Left renal cortex interstitium (tissue), 4 donors: ENCODE measurements at regions not wholly inside any gene's neighbourhood (a gene's known extent, or its start where the extent isn't known, plus 50 kb on each side); places are given as distances from the start of the nearest gene placed in this dataset.
A peak's percentile ranks its signal among the peaks of the same experiment; 100 is the strongest.

Experiments
- DNase-seq, 4 donors: peaks; one replicate each; pipeline ENCODE4 v3.0.0-alpha.2; 2013; ENCODE audit warnings: low read depth in 4 of 4, low spot score in 2 of 4, missing footprints in 1 of 4

DNA sequence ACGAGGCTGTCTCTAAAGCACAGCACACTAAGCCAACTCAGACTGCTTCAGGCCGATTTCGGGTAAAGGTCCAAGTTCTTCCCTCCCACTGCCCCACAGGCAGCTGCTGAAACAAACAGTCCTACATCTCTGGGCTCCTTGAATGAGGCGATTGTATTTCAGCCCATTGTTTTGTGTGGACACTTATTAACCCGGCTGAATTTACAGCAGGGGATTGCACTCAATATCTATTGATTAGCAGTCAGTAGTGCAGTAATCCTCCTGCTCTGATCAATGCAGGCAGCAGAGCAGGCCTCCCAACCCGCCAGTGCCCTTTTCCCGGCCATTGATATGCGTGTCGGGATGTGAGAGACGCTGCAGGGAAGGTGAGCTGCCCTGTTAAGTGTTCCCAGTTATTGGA is 330.1 kb downstream of the CMPK2 start:
- DNase-seq = no peak

DNA sequence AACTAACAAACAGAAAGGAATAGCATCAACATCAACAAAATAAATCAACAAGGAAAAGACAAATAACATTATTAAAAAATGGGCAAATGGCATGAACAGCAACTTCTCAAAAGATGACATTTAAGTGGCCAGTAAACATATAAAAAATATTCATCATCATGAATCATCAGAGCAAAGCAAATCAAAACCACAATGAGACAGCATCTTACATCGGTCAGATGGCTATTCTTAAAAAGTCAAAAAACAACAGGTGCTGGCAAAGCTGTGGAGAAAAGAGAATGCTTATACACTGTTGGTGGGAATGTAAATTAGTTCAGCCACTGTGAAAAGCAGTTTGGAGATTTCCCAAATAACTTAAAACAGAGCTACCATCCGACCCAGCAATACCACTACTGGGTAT is 327.1 kb downstream of the CMPK2 start:
- DNase-seq = no peak

DNA sequence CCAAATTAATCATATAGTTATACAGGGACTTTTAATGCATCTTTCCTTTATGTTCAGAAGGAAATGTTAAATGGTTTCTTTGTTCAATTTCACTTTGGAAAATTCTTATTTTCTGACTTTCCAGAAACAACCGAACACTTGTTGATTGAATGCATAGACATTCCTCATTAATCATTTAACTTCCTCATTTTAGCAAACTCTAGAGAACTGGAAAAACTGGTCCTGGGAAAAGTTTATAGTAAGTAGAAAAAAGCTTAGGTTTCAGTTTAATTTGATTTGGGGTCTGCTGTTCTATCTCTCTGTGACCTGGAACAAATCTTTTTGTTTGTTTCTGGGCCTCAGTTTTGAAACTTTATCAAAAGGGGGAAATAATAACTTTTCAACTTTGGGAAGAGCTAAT is 320.4 kb downstream of the CMPK2 start:
- DNase-seq = peak in 1 of 4 donors; percentile 36

DNA sequence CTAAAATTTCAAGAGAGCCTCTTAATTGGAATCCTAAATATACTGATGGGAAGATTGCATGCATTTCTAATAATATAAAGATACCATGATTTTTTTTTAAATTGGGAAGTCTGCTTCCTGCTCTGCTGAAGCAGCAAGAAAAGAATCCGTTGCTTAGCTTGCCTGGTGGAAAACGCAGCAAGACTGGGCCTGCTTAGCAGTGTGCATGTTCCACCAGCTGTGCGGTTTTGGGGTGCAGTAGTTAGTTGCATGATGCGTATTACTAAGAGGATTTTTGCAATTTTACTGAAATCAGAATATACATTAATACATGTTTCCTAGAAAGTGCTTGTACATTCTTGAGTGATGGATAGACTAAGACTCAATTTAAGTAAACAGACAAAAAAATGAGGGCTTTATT is 319.9 kb downstream of the CMPK2 start:
- DNase-seq = no peak

DNA sequence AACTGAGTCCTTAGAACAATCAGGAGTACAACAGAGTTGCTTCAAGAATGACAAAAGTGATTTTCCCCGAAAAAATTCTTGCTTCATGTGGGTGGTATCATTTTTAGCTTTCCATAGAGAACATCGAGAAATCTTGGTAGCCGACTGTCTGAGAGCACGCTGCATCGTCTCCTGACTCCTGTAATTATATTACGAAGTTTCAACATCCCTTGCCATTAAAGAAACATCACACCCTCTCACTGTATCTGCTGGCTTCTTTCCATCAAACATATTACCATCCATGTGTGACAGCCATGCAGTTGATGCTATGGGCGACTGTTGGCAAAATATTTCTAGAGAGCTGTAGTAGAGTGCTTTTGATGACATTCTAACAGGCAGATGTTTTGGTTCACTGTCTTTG is 311.2 kb downstream of the CMPK2 start:
- no peak for DNase-seq

DNA sequence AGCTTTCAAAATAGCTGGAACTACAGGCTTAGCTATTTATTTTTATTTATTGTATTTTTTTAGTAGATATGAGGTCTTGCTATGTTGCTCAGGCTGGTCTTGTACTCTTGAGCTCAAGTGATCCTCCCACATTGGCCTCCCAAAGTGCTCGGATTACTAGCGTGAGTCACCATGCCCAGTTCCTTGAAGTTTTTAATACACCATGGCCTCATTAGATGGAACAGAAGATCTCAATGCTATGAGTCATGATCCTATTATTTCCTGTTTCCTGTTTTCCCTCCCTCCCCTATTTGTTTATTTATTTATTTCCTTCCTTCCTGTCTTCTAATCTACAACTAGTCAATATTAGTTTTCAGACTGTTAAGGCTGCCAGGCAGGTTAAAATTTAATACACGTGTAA is 309.0 kb downstream of the CMPK2 start:
- no peak for DNase-seq

DNA sequence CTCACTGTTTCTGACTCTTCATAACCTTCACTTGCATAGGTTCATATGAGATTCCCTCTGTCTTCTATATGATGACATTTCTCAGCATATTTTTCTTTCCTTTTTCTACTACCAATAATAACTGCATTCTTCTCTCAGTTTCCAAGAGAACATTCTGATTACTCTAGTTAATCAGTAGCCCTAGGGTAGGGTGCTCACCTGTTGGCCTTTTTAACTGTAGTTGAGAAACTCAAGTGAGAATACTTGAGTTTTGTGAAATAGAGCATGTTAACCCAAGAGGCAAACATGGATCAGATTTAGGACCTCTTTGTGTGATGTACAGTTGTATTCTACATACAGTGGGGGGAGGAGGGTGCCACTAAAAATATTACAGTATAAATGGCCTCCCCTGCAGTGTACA is 308.0 kb downstream of the CMPK2 start:
- DNase-seq = no peak

DNA sequence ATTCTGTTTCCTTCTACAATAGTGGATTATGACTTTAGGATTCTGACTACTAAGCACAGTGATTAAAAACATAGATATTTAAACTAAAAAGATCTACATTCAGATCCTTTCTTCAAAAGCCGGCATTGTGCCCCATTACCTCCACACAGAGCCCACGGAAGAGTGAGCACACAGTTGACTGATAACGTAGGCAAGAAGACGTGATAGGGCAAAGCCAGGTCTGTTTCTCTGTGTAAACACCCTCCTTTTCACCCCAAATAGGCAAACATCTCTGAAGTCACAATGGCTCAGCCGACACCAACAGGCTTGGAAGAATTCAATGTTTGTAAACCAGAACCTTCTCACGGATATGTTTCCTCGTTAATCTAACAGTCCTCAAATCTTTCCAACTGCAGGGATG is 302.9 kb downstream of the CMPK2 start:
- no peak for DNase-seq

DNA sequence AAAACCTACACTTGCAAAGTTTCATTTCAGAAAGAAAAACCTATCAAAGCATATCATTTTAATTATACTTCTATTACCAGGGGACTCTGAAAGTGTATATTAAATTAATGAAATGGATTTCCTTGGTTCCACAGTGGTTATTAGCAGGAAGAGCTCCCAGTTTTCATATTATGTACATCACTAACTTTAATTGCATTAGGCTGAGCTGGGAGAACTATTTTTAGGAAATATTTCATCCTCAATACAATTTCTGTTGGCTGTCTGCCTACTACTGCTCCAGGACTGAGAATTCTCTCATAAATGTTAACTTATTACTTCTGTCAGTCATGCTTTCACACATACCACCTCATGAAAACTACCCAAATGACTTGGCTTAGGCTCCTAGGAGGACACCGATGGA is 301.4 kb downstream of the CMPK2 start:
- no peak for DNase-seq

DNA sequence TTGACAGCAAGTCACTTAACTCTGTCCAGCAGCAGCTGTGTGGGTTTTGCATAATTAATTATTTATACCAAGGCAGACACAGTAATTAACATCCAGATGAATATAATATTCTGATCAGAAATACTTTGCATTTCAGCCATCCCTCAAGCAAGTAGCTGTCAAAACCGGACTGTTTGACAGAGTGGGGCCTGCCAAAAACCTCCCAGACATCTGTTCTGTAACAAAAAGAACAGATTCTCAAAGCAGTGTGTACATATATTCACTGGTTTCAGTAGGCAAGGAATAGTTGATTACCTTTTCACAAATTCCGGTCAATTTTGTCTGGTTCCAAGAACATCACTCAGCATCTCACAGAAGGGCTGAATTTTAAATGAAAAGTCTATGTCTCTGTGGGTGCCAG is 291.6 kb downstream of the CMPK2 start:
- no peak for DNase-seq

DNA sequence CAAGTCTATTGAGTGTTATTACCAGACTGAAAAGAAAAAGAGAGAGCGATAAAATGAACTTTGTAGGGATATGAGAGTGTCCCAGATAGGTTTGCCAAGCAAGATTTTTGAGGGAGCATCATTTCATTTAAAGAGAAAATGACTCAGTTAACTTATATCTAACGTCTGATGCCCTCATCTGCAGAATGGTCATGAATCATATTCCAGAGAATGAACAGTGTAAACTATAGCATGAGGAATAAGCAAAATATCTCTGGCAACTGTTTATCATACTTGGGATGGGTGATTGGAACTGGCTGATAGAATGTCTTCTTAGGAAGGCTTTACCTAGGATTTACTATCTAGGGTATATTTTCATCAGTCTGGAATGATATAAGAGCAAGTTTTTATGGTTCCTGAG is 289.4 kb downstream of the CMPK2 start:
- no peak for DNase-seq

DNA sequence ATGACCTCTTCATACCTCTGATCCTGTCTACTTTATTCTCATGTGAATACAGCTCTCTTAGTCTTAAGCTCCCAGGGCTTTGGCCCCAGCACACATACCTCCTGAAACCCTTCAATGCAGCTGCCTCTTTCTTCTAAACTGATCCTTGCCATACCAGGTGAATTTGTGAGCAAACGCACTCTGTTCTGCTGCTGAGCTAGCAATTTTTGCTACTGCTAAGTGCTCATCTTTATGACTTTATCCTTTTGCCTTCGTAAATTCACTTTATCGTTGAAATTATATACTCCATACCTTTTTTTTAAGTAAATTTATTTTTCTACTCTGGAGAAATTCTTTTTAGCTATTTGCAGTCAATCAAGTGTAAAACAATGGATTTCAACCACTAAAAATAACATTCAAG is 287.7 kb downstream of the CMPK2 start:
- no peak for DNase-seq

DNA sequence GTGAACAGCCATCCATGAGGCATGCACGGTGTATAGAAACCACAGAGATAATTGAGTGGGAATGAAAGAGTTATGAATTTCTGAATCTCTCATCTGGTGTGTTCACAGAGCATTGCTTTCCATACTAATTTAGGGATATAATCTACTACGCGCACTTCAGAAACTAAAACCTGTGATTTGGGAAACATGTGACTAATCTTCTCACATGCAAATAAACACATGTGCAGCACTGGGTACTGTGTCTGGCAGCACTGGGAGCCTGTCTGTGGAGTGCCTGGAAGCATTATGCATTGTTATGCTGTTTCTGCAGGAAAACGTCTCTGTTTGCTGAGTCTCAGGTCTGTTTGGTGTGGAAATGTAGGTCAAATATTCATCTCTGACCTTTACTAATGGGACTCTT is 287.3 kb downstream of the CMPK2 start:
- no peak for DNase-seq

DNA sequence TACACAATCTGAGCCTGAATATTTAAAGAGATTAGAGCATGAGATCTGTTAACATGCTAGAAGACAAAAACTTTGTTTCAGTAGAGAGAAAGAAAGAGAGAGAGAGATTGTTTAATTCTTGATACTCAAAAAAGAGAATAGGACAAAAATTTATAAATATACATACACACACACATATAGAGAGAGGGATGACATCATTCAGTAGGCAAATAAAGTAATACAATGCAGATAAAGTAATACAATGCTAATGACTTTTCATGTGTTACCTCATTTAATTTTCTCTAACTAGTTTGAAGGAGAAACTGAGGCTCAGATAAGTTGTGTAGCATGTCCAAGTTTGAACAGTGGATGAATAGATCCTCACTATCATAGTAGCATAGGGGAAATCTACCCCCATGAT is 286.4 kb downstream of the CMPK2 start:
- DNase-seq = no peak

DNA sequence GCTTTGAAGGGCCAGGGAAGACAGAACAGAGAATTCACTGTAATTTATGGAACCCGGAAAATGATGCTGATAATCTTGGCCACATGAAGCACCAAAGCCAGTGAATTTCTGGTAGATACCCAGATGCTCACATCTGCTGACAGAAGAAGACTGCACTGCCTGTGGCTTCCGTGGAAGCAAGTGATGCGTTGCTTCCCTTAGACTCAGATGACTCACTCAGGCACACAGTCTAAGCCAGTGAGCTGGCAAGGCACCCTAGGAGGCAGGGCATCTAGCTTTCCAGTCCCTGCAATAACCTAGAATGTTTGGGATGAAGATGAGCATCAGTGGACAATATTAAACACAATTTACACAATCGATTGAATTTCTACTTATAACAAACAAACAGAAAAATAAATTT is 284.7 kb downstream of the CMPK2 start:
- DNase-seq = no peak

DNA sequence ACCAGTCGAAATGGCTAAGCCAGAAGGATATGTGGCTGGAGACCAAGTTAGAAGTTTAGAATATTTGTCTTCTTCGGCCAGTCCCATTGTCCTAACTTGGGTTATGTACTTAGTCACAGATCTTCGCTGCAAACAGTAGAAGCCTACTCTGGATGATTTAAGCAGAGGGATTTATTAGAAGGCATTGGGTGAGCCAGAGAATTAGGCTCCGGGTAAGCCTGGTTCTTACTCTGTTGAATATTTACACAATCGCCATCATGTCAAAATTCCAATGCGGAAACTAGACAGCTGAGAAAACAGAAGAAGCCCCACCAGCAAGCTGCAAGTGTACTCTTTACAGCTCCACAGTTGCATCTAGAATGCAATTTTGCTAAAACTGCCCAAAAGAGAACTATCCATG is 276.6 kb downstream of the CMPK2 start:
- DNase-seq = no peak

DNA sequence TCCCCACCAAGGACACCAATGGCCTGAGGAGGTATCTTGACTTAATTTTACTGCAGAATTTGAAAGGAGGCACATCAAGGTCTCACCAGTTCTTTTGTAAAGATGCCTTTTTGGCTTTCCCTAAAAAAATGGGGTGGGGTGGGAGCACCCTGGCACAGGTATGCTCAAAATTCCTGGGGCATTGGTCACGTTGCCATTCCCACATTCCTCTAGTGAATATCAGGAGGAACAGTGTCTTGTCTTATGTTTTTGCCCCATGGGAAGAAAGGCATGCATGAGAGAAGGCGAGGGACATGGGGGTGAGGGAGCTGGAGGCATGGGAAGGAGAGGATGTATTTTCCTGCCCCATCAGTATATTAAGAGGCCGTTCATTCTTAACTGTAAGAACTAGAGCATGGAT is 275.3 kb downstream of the CMPK2 start:
- no peak for DNase-seq

DNA sequence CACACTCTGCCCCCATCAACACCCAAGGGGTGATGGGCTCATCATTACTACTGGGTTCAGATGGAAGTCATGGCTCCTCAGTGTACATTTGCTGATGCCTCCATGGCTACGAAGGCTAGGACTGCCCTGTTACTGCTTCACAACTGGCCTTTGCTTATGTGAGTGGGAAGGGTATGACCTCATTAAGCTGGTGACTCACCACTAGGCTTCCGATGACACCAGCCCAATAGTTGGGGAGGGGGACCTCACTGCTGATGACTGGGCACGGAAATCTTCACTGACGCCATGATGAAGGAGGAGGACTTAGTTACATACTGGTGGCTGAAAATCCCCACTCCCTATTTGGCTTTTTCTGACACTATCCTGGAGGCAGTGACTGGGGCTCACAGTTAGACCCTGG is 263.2 kb downstream of the CMPK2 start:
- no peak for DNase-seq

DNA sequence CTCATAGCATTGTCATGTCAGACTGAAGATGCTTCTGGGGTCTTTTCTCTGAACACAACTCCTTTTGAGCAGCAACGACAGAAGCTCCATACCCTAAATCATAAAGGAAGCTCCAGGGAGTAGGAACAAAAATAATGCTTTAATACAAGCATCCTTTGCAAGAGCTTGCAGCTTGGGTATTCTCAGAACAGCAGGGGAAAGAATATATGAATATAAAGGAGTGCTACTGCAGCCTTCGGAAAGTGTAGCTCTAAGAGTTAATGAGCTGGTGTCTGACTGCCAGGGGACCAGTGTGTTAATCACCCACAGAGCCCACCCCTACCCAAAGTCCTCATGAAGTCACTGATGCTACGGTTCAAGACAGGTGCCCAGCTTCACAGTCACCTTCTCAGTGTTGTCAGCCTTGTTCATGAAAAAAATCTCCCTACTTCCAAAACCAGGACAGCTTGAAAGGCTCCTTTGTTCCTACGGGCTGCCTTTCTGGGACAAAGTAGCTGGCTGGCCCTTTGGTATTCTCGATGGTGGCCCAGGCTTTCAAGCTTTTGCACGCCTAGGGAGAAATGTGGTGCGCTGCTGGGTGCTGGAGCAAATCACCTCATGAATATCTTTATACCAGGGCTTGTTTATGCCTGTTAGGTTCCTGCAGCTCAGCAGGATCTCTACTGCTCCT is 259.7 kb downstream of the CMPK2 start:
- DNase-seq = no peak

DNA sequence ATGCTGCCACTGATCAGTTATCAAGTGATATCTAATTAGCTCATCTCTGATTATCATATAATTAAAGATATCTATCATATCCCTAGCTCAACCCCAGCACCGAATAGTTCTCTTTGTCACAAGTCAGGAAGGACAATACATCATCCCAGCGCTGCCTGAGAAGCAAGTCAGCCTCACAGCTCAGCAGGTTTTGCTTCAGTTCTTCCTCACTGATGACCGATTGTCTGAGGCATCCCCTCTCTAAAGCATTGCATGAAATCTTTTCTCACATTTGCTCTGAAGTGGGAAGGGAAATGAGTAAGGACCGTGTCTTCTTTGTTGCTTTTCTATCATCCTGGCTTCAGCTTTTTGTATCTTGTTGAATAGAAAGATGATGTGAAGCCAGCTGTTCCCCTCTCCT is 247.9 kb downstream of the CMPK2 start:
- DNase-seq = no peak

DNA sequence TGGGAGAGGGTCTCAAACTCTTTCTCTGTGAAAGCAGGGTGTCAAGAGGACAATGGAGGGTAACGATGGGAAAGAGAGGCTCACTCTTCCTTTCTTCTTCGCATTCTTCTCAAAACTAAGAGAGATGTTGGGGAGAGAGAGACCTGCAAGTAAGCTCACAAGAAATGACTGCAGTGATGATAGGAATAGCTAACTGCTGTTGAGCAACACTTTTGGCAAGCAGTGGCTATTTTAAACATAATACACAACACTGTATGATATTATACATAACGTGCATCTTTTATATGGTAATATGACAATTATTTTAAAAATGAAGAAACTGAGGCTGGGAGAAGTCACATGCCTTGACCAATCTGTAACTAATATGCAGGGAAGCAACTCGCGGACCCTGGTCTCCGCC is 247.5 kb downstream of the CMPK2 start:
- no peak for DNase-seq

DNA sequence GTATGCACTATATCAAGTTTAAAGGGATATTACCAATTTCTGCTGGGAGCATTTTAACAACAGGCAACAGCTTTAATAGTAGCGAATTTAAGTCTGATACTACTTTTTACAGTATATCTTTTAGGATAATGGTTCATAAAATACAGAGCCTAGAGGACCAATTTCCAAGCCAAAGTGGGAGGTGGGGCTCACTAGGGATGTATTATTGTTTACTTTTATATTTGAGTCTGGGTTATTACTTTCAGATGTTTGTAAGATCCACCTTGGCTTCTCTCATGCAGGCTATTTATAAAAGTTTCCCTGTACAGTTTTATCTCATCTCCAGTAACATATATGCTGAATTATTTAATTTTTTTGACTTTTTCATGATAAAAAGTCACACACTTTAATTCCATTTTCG is 242.0 kb downstream of the CMPK2 start:
- DNase-seq = no peak

DNA sequence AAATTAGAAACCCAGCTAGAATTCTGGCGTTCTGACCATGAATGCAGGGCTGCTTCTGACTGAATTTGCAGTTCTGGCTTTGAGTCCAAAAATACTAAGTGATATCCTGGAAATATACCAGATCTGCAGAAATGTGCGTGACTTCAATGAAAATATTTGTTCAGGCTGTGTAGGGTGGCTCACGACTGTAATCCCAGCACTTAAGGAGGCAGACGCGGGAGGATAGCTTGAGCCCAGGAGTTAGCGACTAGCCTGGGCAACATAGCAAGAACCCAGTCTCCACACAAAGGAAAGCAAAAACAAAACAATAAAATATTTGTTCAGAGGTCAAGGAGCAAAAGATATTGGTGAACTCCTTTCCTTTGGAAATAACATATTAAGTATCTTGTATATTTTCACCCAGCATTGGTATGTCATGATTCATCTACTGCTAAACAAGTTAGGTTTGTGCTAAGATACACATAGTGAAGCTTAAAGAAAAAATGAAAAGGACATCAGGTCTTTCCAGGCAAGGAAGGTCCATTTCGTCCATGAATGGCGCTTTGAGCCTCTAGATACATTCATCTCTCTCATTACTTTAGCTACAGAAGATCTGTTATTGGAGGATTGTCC is 239.2 kb downstream of the CMPK2 start:
- DNase-seq = no peak
